Skin of body (tissue), 1 donor: ENCODE measurements at regions not wholly inside any gene's neighbourhood (a gene's known extent, or its start where the extent isn't known, plus 50 kb on each side); places are given as distances from the start of the nearest gene placed in this dataset.

Experiments
- DNase-seq: peaks from one replicate; lab custom pipeline; 2025; lab: John Stamatoyannopoulos, UW

- no peak for DNase-seq
Measured at GRCh38 chrX:39869846-39870601, 227.7 kb downstream of the BCOR start.

- DNase-seq: no peak
Measured at GRCh38 chrX:39871648-39872047, 226.1 kb downstream of the BCOR start.

- no peak for DNase-seq
Measured at GRCh38 chrX:39873117-39873516, 224.6 kb downstream of the BCOR start.

GRCh38 chrX:39874202-39874816 lies 223.4 kb downstream of the BCOR start:
- DNase-seq: no peak

GRCh38 chrX:39875834-39876628 lies 221.7 kb downstream of the BCOR start:
- DNase-seq: no peak

- DNase-seq: no peak
Measured at GRCh38 chrX:39877905-39878304, 219.9 kb downstream of the BCOR start.

DNA sequence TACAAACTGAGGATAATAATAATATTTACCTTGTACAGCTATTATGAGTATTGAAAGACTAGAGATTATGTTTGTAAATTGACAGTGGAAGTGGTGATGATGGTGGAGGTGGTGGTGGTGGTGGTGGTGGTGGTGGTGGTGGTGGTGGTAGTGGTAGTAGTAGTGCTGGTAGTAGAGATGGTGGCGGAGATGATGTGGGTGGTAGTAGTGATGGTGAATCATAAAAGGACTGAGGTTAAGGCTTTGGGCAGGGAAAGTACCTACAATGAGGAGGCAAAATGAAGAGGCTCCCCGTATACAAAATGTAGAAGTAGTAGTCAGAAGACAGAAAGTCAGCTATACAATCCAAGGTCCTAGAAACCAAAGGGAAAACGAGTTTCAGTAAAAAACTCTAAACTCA lies 214.1 kb downstream of the BCOR start:
- no peak for DNase-seq

GRCh38 chrX:39886282-39886681 lies 211.5 kb downstream of the BCOR start:
- DNase-seq: no peak

- DNase-seq: no peak
Measured at GRCh38 chrX:39888730-39889129, 209.0 kb downstream of the BCOR start.

DNA sequence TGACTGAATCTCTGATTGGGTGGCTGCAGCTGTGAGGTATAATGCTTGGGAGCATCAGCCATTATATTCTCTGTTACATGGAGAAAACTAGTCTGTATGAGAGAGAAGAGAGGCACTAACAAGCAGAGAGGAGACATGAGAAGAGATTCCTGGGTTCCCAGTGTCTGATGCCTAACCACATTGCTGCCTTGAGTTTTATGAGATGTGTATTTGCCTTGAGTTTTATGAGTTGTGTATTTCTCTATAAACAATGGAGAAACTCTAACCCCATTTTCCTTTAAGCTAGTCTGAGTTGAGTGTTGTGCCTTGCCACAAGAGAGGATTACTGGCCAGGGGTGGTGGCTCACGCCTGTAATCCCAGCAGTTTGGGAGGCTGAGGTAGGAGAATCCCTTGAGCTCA lies 208.1 kb downstream of the BCOR start:
- no peak for DNase-seq

GRCh38 chrX:39890807-39891206 lies 207.0 kb downstream of the BCOR start:
- DNase-seq: no peak

GRCh38 chrX:39891781-39892180 lies 206.0 kb downstream of the BCOR start:
- no peak for DNase-seq

- no peak for DNase-seq
Measured at GRCh38 chrX:39893417-39894338, 204.1 kb downstream of the BCOR start.

GRCh38 chrX:39894683-39895082 lies 203.1 kb downstream of the BCOR start:
- DNase-seq: no peak

DNA sequence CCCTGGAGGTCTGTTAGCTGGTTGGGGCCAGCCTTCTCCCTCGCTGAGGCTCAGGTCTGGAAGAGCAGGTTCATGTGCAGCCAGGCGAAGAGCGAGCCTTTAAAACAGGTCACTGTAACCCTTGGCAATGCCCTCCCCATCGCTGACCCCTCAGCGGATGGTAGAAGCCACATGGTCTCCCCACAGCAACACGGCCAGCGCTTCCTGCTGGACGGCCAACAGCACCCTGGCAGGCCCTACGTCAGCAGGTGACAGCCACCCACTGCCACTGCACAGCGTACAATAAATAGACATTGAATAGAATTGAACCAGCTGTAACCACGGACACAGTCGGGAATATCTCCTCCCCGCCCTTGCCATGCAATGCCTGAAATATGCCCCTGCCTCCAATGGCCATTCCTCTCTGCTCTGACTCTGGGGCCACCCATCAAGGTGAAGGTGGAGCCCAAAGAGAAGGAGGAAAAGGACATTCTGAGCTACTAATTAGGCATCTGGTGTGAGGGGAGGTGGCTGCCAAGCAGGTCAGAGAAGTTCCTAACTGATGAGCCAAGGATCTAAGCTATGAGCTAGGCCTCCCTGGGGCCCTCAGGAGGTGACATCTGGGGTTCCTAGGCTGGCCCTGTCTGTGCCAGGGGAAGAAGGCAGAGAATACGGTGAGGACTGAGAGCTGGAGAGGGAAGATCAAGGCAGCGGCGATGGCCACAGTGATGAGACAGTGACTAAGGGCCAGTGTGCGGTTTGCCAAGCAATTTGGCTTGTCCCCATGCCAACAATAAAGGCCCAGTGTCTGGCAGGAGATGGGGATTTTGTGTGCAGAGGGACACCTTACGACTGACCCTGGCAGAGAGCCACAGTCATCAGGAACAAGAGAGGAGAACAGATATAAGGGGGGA lies 202.3 kb downstream of the BCOR start:
- no peak for DNase-seq

DNA sequence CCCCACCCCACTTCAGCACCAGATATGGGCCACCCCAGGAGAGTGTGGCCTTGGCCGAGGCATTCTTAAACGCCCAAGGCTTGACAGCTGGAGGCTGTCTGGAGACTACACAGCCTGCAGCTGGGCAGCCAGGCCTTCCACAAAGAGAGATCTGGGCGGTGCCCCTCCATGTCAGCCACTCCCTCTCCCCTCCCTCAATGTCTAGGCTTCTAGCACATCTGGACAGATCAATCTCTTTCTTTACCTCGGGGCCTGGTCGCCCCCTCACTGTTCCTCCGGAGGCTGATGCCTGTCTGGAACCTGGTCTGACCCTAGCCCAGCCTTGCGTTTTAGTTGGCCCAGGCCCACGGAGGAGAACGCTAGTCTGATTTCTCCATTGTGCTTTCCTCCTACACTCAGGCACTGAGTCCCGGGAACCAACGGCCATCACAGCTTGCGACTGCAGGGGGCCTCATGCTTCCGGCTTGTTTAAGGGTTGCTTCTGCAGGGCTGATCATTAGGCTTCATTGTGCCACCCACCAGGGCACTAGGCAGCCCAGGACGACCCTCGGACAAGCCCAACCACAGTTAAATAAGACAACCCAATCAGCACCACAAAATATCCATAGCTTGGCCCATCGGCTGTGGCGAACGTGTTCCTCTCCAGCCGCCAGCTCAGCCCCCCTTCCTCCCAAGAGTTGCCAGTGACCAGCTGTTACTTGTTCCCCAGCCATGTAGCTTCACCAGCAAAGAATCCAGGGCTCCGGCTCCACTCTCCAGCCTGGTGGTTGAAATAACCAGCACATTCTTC lies 200.6 kb downstream of the BCOR start:
- DNase-seq: no peak

DNA sequence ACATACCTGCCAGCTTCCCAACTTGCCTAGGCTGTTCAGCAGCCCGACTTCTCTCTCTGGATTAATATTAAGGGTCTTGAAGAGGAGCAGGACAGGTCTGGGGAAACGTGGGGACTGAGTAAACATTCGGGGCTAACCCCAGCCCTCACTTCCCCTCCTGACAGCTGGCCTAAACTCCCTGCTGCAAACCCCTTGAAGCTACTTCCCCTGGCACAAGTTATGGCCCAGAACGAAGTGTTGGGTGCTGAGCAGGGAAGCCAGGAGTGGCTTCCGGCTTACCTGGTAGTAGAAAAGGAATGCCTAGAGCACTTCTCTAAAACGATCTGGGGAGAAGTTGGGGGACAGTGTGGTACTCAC lies 200.0 kb downstream of the BCOR start:
- DNase-seq: no peak

- no peak for DNase-seq
Measured at GRCh38 chrX:39898147-39898546, 199.6 kb downstream of the BCOR start.

- no peak for DNase-seq
Measured at GRCh38 chrX:39899059-39899458, 198.7 kb downstream of the BCOR start.
